ENCODE measurements at regions not wholly inside any gene's neighbourhood (a gene's known extent, or its start where the extent isn't known, plus 50 kb on each side); places are given as distances from the start of the nearest gene placed in this dataset.

DNA sequence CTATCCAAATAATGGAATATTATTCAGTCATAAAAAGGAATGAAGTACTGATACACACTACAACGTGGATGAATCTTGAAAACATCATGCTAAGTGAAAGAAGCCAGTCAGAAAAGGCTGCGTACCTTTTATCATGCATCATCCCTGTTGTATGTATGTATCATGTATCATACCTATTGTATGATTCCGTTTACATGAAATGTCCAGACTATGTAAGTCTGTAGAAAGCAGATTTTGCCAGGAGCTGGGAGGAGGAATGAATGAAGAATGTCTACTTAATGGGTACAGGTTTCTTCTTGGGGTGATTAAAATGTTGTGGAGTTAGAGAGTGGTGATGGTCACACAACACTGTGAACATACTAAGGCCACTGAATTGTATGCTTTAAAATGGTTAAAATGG, 135.9 kb upstream of the KLF14 start:
- H3K27ac ChIP-seq (ENCODE audit: low read length) = no peak overlapping the region
- H3K27me3 ChIP-seq (ENCODE audit: low read depth, low read length) = no peaks in the 10 kb centered on the region
- H3K9me3 ChIP-seq (ENCODE audit: control insufficient read depth in 1 of 2, low read length in 2 of 2) = no peaks in the 10 kb centered on the region
- no peak overlapping the region for H3K4me3 ChIP-seq (ENCODE audit: low read depth in 1 of 2, low read length in 2 of 2)
- peaks cover 0 to 6% of the 10 kb centered on the region in 2 donors for H3K4me1 ChIP-seq (ENCODE audit: control insufficient read depth in 1 of 2, insufficient read depth in 2 of 2, low read length in 2 of 2)
- peaks cover 43 to 71% of the 10 kb centered on the region in 2 donors for H3K36me3 ChIP-seq (ENCODE audit: control insufficient read depth in 1 of 2, insufficient read depth in 2 of 2, low read length in 2 of 2)

DNA sequence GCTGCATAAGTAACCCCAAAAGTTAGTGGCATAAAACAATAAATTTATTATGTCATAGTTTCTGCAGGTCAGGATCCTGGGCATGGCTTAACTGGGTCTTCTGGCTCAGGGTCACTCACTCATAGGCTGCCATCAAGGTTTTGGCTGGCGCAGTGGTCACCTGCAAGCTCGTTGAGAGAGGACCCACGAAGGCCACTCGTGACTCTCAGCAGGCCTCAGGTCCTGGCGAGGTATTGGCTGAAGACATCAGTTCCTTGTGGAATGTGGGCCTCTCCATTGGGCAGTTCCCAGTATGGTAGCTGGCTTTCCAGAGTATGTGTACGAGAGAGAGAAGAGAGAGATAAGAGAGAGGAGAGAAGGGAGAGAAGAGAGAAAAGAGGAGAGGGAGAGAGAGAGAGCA, 138.3 kb upstream of the KLF14 start:
- H3K9me3 ChIP-seq (ENCODE audit: control insufficient read depth in 1 of 2, low read length in 2 of 2) = no peaks in the 10 kb centered on the region
- no peak overlapping the region for H3K27ac ChIP-seq (ENCODE audit: low read length)
- H3K4me3 ChIP-seq (ENCODE audit: low read depth in 1 of 2, low read length in 2 of 2) = no peak overlapping the region
- no peaks in the 10 kb centered on the region for H3K27me3 ChIP-seq (ENCODE audit: low read depth, low read length)
- H3K4me1 ChIP-seq (ENCODE audit: control insufficient read depth in 1 of 2, insufficient read depth in 2 of 2, low read length in 2 of 2) = peaks cover 0 to 14% of the 10 kb centered on the region in 2 donors
- H3K36me3 ChIP-seq (ENCODE audit: control insufficient read depth in 1 of 2, insufficient read depth in 2 of 2, low read length in 2 of 2) = peaks cover 33 to 52% of the 10 kb centered on the region in 2 donors

DNA sequence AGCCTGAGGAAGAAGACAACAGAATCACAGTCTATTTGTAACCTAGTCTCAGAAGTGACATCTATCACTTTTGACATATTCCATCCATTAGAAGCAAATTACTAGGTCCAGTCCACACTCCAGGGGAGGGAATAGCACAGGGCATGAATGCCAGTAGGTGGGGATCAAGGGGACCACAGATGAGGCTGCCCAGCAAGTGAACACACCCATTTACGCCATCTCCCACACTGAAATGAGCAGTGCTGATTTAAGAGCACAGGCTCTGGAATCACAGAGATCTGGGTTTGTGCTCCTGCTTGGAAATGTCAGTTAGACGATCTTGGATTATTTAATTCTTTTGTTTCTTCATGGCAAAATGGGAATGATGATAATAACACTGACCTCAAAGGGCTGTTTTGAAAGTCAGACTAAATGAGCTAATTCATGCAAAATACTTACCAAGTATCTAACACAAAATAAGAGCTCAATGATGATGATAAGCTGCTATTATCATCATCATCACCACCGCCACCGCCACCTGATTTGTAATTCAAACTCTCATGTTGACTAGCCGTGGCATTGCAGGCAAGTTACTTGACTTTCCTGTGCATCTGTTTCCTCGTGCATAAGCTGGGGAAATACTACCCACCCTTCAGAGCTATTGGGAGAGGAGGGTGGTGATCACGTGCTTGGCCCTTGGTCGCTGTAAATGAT, 138.9 kb upstream of the KLF14 start:
- Histone ChIP-seq H3K27ac (ENCODE audit: low read length) (no peak overlapping the region), H3K9me3 (ENCODE audit: control insufficient read depth in 1 of 2, low read length in 2 of 2) (no peaks in the 10 kb centered on the region), H3K4me3 (ENCODE audit: low read depth in 1 of 2, low read length in 2 of 2) (no peak overlapping the region), H3K27me3 (ENCODE audit: low read depth, low read length) (no peaks in the 10 kb centered on the region), H3K36me3 (ENCODE audit: control insufficient read depth in 1 of 2, insufficient read depth in 2 of 2, low read length in 2 of 2) (peaks cover 33 to 51% of the 10 kb centered on the region in 2 donors), H3K4me1 (ENCODE audit: control insufficient read depth in 1 of 2, insufficient read depth in 2 of 2, low read length in 2 of 2) (peaks cover 0 to 14% of the 10 kb centered on the region in 2 donors)

DNA sequence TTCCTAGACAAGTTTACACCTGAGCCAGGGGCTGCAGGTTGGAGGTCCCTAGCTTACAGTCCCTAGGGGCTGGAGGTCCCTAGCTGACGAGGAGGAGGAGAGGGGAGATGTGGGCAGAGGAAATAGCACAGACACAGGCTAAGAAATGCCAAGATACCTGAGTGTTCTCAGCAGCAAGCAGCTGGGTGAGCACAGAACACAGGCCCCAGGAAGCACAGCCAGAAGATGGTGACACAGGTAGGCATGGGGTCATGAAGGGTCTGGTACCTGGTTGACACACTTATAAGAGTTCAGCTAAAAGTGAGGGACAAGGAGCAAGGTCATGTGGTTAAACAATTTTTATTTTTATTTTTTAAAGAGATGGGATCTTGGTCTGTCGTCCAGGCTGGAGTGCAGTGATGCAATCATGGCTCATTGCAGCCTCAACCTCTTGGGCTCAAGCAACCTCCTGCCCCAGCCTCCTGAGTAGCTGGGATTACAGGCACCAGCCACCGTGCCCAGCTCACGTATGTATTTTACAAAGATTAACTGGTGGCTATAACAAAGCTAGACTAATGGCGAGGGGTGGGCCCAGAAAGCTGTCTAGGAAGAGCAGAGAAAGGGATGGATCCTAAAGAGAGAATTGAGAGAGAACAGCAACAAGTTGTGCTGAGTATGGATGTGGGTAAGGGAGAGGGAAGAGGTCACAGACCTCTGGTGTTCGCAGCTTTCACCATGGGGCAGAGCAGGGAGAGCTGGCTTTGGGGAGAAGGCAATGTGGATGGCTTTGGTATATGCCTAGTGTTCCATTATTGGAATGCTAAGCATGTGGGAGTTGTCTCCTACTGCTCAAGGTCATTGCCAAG, 140.3 kb upstream of the KLF14 start:
- Histone ChIP-seq H3K27me3 (ENCODE audit: low read depth, low read length) (no peaks in the 10 kb centered on the region), H3K4me1 (ENCODE audit: control insufficient read depth in 1 of 2, insufficient read depth in 2 of 2, low read length in 2 of 2) (peaks cover 0 to 14% of the 10 kb centered on the region in 2 donors), H3K9me3 (ENCODE audit: control insufficient read depth in 1 of 2, low read length in 2 of 2) (no peaks in the 10 kb centered on the region), H3K27ac (ENCODE audit: low read length) (no peak overlapping the region), H3K4me3 (ENCODE audit: low read depth in 1 of 2, low read length in 2 of 2) (no peak overlapping the region), H3K36me3 (ENCODE audit: control insufficient read depth in 1 of 2, insufficient read depth in 2 of 2, low read length in 2 of 2) (peaks cover 42 to 52% of the 10 kb centered on the region in 2 donors)

DNA sequence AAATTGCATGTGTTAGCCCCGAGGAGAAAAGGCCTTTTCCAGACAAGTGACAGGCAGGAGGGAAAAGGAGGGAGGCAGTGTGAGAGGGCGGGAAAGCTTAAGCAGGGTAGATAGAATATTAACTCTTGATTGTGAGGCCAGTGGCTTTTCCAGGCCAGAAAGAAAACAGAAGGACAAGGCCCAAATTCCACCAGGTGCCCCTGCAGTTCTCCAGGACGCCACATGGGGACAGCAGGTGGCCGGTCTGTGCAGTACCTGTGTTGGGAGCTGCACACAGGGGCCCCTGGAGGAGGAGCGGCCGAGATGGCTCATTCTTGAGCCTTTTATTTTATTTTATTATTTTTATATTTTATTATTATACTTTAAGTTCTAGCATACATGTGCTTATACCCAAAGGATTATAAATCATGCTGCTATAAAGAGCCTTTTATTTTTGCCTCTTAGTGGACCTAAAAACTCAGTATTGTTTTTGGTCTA, 141.3 kb upstream of the KLF14 start:
- peaks cover 44% of the 10 kb centered on the region in 2 donors for H3K36me3 ChIP-seq (ENCODE audit: control insufficient read depth in 1 of 2, insufficient read depth in 2 of 2, low read length in 2 of 2)
- H3K27me3 ChIP-seq (ENCODE audit: low read depth, low read length) = no peaks in the 10 kb centered on the region
- H3K4me3 ChIP-seq (ENCODE audit: low read depth in 1 of 2, low read length in 2 of 2) = no peak overlapping the region
- H3K4me1 ChIP-seq (ENCODE audit: control insufficient read depth in 1 of 2, insufficient read depth in 2 of 2, low read length in 2 of 2) = peaks cover 0 to 14% of the 10 kb centered on the region in 2 donors
- no peak overlapping the region for H3K27ac ChIP-seq (ENCODE audit: low read length)
- H3K9me3 ChIP-seq (ENCODE audit: control insufficient read depth in 1 of 2, low read length in 2 of 2) = no peaks in the 10 kb centered on the region

DNA sequence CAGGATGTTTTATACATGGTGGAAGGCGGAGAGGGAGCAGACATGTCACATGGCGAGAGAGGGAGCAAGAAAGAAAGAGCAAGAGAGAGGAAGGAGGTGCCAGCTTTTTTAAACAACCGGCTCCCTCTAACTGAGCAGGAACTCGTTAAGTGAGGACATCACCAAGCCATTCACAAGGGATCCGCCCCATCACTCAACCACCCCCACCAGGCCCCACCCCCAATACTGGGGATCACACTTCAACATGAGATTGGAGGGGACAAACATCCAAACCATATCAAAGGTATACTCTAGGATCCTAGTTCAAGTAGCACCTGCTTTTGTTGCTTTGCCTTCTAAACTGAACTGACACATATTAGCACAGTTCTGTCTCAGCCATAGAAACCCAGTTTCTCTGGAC, 141.9 kb upstream of the KLF14 start:
- Histone ChIP-seq H3K27ac (ENCODE audit: low read length) (no peak overlapping the region), H3K4me1 (ENCODE audit: control insufficient read depth in 1 of 2, insufficient read depth in 2 of 2, low read length in 2 of 2) (peaks cover 0 to 14% of the 10 kb centered on the region in 2 donors), H3K4me3 (ENCODE audit: low read depth in 1 of 2, low read length in 2 of 2) (no peak overlapping the region), H3K36me3 (ENCODE audit: control insufficient read depth in 1 of 2, insufficient read depth in 2 of 2, low read length in 2 of 2) (peaks cover 40 to 44% of the 10 kb centered on the region in 2 donors), H3K9me3 (ENCODE audit: control insufficient read depth in 1 of 2, low read length in 2 of 2) (no peaks in the 10 kb centered on the region), H3K27me3 (ENCODE audit: low read depth, low read length) (no peaks in the 10 kb centered on the region)

DNA sequence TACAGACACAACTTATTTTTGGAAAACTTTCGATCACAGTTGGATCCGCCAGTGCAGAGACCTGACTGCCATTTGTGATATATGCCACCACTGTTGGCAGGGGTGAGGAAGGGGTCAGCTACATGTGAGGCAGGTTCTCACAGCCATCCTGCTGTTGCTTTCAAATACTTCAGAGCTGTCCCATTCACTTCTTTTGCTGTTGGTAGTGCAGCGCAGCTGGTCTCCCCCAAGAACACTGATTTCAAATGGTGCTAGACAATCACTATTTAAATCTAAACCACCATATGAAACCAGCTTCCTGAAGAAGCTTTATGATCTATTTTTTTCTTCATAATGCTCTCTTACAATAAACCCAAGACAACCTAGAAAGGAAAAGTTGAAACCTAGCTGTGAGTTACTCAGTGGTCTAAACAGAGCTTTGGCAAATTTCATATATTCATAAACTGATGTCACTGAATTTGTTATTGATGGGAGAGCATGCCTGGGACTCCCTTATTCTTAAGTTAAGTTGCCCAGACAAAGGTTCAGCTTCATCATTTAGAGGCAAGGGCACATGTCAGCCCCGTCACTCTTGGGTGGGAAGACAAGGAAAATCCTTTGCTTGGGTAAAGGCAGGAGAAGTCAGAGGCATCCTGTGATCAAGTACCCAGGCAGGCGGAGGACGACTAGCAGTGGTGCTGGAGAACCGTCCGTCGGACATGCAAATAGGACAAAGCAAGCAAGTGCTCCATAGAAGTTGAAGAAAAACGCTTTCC, 143.4 kb upstream of the KLF14 start:
- Histone ChIP-seq H3K4me3 (ENCODE audit: low read depth in 1 of 2, low read length in 2 of 2) (no peak overlapping the region), H3K9me3 (ENCODE audit: control insufficient read depth in 1 of 2, low read length in 2 of 2) (no peaks in the 10 kb centered on the region), H3K36me3 (ENCODE audit: control insufficient read depth in 1 of 2, insufficient read depth in 2 of 2, low read length in 2 of 2) (peaks cover 39 to 48% of the 10 kb centered on the region in 2 donors), H3K27me3 (ENCODE audit: low read depth, low read length) (no peaks in the 10 kb centered on the region), H3K4me1 (ENCODE audit: control insufficient read depth in 1 of 2, insufficient read depth in 2 of 2, low read length in 2 of 2) (peaks cover 0 to 24% of the 10 kb centered on the region in 2 donors), H3K27ac (ENCODE audit: low read length) (no peak overlapping the region)

DNA sequence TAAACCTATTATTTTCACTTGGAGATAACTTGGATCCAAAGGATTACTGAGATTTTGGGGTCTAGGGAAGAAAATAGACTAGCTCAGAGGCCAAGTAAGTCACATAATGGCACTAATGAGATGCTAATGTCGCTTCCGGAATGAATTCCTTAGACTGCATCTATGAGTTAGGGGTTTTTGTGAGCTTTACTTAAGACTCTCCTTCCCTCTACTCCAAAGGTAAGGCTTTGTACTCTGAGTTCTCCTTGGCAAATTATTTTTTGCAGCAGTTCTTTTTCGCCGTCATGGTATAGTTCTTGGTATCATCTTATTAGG, 143.9 kb upstream of the KLF14 start:
- H3K9me3 ChIP-seq (ENCODE audit: control insufficient read depth in 1 of 2, low read length in 2 of 2) = no peaks in the 10 kb centered on the region
- no peaks in the 10 kb centered on the region for H3K27me3 ChIP-seq (ENCODE audit: low read depth, low read length)
- H3K4me3 ChIP-seq (ENCODE audit: low read depth in 1 of 2, low read length in 2 of 2) = no peak overlapping the region
- peaks cover 0 to 29% of the 10 kb centered on the region in 2 donors for H3K4me1 ChIP-seq (ENCODE audit: control insufficient read depth in 1 of 2, insufficient read depth in 2 of 2, low read length in 2 of 2)
- H3K36me3 ChIP-seq (ENCODE audit: control insufficient read depth in 1 of 2, insufficient read depth in 2 of 2, low read length in 2 of 2) = peaks cover 39 to 52% of the 10 kb centered on the region in 2 donors
- H3K27ac ChIP-seq (ENCODE audit: low read length) = no peak overlapping the region

DNA sequence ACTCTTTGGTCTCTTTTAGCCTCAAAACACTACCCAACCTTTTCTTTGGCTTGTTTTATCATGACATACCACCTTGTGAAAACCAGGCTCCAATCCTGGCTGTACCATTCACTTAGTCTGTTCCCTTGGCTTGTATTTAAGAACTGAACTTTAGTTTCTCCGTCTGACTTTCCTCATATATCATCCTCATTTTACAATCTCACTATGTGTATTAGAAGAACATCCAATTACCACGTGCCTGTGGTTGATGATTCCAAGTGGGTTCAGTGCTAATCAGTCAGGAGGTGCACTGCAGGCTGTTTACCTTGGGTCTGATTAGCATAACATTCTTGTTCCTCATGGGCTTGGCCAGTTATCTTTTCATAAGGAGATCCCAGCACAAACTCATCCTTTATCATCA, 144.8 kb upstream of the KLF14 start:
- Histone ChIP-seq H3K9me3 (ENCODE audit: control insufficient read depth in 1 of 2, low read length in 2 of 2) (no peaks in the 10 kb centered on the region), H3K4me3 (ENCODE audit: low read depth in 1 of 2, low read length in 2 of 2) (no peak overlapping the region), H3K27me3 (ENCODE audit: low read depth, low read length) (no peaks in the 10 kb centered on the region), H3K4me1 (ENCODE audit: control insufficient read depth in 1 of 2, insufficient read depth in 2 of 2, low read length in 2 of 2) (peaks cover 0 to 29% of the 10 kb centered on the region in 2 donors), H3K27ac (ENCODE audit: low read length) (no peak overlapping the region), H3K36me3 (ENCODE audit: control insufficient read depth in 1 of 2, insufficient read depth in 2 of 2, low read length in 2 of 2) (peaks cover 40 to 47% of the 10 kb centered on the region in 2 donors)

DNA sequence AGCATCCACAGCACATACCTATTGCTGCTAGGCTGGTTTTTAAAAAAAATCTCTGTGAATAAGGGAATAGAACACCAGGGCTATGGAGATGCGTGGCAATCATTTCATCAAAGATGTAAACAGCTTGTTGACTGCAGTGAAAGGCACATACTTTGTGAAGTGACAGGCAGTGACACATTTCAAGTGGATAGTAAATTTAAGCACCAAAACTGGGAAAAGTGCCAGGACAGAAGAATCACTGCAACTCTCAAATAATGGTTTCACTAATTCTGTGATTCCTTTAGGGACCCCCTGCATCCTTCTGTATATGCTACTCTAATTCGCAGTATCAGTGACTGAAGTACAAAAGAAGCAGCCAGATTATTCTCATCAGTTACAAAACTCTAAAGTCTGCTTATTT, 145.2 kb upstream of the KLF14 start:
- H3K4me3 ChIP-seq (ENCODE audit: low read depth in 1 of 2, low read length in 2 of 2) = no peak overlapping the region

DNA sequence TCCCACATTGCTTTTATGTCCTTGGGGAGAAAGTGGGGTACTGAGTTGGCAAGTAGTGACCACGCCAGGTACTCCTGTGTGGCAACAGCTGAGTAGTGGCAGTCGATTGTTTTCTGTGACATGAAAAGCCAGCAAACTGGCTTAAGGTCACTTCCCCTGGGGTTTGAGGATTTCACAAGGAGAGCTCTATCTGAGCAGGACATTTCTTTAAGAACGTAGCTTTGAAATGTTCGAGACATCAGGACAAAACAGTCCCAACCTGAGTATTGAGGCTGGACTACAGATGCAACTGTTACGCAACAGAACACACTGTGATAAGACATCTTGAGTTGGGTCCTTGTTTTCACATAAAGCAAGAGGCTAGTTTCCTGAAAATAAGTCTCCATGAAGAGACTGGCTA, 146.7 kb upstream of the KLF14 start:
- peaks cover 13 to 24% of the 10 kb centered on the region in 2 donors for H3K4me1 ChIP-seq (ENCODE audit: control insufficient read depth in 1 of 2, insufficient read depth in 2 of 2, low read length in 2 of 2)
- H3K27ac ChIP-seq (ENCODE audit: low read length) = no peak overlapping the region
- no peak overlapping the region for H3K4me3 ChIP-seq (ENCODE audit: low read depth in 1 of 2, low read length in 2 of 2)
- no peaks in the 10 kb centered on the region for H3K9me3 ChIP-seq (ENCODE audit: control insufficient read depth in 1 of 2, low read length in 2 of 2)
- peaks cover 53 to 64% of the 10 kb centered on the region in 2 donors for H3K36me3 ChIP-seq (ENCODE audit: control insufficient read depth in 1 of 2, insufficient read depth in 2 of 2, low read length in 2 of 2)
- no peaks in the 10 kb centered on the region for H3K27me3 ChIP-seq (ENCODE audit: low read depth, low read length)

More for the DNA sequence above, 145.2 kb upstream of the KLF14 start:
- Histone ChIP-seq H3K4me1 (ENCODE audit: control insufficient read depth in 1 of 2, insufficient read depth in 2 of 2, low read length in 2 of 2) (peaks cover 1 to 29% of the 10 kb centered on the region in 2 donors), H3K9me3 (ENCODE audit: control insufficient read depth in 1 of 2, low read length in 2 of 2) (no peaks in the 10 kb centered on the region), H3K36me3 (ENCODE audit: control insufficient read depth in 1 of 2, insufficient read depth in 2 of 2, low read length in 2 of 2) (peaks cover 41 to 50% of the 10 kb centered on the region in 2 donors), H3K27ac (ENCODE audit: low read length) (no peak overlapping the region), H3K27me3 (ENCODE audit: low read depth, low read length) (no peaks in the 10 kb centered on the region)
